ENCODE measurements at regions not wholly inside any gene's neighbourhood (a gene's known extent, or its start where the extent isn't known, plus 50 kb on each side); places are given as distances from the start of the nearest gene placed in this dataset.

DNA sequence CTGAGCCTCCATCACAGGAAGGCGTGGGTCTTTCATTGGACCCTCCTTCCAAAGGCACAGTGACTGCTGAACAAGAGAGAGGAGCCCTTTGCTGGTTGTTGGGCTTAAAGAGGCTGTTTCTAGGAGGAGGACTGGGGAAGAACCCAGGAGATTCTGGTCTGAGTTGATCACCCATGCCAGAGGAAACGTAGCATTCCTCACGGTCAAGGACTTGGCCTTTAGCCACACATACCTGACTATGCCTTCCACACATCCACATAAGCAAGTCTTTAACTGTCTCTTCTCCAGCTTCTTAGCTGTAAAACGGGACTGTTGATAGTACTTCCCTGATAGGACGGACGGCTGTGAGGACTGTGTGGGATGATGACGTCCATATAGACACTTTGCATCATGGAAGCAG, 149.8 kb upstream of the IRX3 start:
- ATAC-seq (no peak), DNase-seq (ENCODE audit: low spot score) (no peak)
- H3K36me3 Mint-ChIP-seq: no peaks in the 10 kb centered on the region
- H3K9me3 Mint-ChIP-seq: peaks cover 3% of the 10 kb centered on the region
- peaks cover 13 to 37% of the 10 kb centered on the region in 2 donors for H3K27me3 Mint-ChIP-seq
- no peak overlapping the region for H3K27ac Mint-ChIP-seq
- H3K4me1 Mint-ChIP-seq (ENCODE audit: low read depth in 2 of 2): no peaks in the 10 kb centered on the region
- H3K4me3 Mint-ChIP-seq: no peak overlapping the region

DNA sequence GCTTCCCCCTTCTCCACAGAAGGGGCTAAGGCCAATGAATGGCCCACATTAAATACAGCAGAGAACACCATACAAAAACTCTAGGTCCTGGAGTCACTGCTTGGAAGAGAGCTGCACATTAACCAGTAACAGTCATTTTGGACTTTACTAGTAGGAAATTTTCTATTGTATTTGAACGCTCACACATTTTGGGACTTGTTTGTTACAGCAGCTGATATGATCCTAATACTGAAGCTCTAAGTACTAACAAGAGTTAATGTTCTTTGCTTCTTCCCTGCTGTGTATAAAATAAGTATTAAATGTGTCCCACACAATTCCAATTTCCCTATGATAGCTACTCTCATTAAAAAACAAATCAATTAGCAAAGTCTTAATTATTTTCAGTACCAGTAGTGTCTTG, 148.3 kb upstream of the IRX3 start:
- DNase-seq (ENCODE audit: low spot score) (no peak), ATAC-seq (no peak)
- no peaks in the 10 kb centered on the region for H3K4me1 Mint-ChIP-seq (ENCODE audit: low read depth in 2 of 2)
- H3K27me3 Mint-ChIP-seq: peaks cover 25 to 52% of the 10 kb centered on the region in 2 donors
- no peak overlapping the region for H3K27ac Mint-ChIP-seq
- H3K4me3 Mint-ChIP-seq: no peak overlapping the region
- no peaks in the 10 kb centered on the region for H3K36me3 Mint-ChIP-seq
- peaks cover 7% of the 10 kb centered on the region for H3K9me3 Mint-ChIP-seq

GRCh38 chr16:54432897-54433229, 146.3 kb upstream of the IRX3 start:
- ATAC-seq (no peak), DNase-seq (ENCODE audit: low spot score) (no peak)
- H3K4me3 Mint-ChIP-seq: no peak overlapping the region
- peaks cover 26 to 50% of the 10 kb centered on the region in 2 donors for H3K27me3 Mint-ChIP-seq
- H3K4me1 Mint-ChIP-seq (ENCODE audit: low read depth in 2 of 2): no peaks in the 10 kb centered on the region
- H3K36me3 Mint-ChIP-seq: no peaks in the 10 kb centered on the region
- H3K9me3 Mint-ChIP-seq: peaks cover 9% of the 10 kb centered on the region
- no peak overlapping the region for H3K27ac Mint-ChIP-seq

DNA sequence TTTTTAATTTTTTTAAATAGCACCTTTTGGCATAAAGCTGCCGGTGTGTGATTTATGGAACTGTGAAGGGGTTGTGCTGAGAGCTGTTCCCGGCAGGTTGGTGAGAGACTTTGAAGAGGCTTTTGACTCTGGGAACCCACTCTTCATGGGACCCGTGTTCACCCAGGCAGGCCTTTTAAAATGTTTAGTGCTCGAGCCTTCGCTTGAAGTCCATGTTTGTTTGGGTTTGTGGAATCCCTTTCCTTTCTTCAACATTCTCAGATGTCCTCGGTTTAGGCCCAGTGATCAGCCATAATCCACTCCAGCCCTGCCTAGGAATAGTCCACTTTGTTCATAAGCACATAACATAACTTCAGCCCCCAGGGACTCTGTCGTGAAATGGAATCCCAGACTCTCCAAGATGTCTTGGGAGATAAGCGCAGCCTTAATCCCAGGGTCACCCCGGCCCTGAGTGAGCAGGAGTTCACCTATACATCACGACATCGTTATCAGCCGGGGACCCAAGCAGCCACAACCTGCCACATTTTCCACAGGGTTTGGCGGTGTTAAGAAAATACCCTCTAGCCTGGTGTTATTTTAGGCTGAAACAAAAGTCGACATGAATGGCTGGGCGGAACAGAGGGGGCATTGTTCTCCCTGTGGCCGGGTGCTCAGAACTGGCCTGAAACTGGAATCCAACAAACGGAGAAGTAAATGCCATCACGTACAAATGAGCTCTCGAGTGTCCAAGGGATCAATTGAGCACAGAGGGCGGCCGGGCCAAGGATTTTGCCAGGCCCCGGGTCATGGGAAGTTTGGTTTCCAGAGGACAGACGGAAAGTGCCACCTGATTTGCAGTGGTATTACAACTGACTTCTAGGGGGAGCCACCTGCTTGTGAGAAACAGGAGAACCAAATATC, 145.7 kb upstream of the IRX3 start:
- H3K4me1 Mint-ChIP-seq (ENCODE audit: low read depth in 2 of 2): no peaks in the 10 kb centered on the region
- peaks cover 26 to 51% of the 10 kb centered on the region in 2 donors for H3K27me3 Mint-ChIP-seq
- H3K9me3 Mint-ChIP-seq: peaks cover 9% of the 10 kb centered on the region
- no peaks in the 10 kb centered on the region for H3K36me3 Mint-ChIP-seq
- H3K27ac Mint-ChIP-seq: no peak overlapping the region
- ATAC-seq: no peak
- DNase-seq (ENCODE audit: low spot score): no peak
- H3K4me3 Mint-ChIP-seq: no peak overlapping the region

GRCh38 chr16:54431041-54431996, 144.7 kb upstream of the IRX3 start:
- no peak overlapping the region for H3K27ac Mint-ChIP-seq
- H3K4me3 Mint-ChIP-seq: no peak overlapping the region
- no peaks in the 10 kb centered on the region for H3K4me1 Mint-ChIP-seq (ENCODE audit: low read depth in 2 of 2)
- DNase-seq (ENCODE audit: low spot score) (no peak), ATAC-seq (no peak)
- H3K27me3 Mint-ChIP-seq: peaks cover 26 to 57% of the 10 kb centered on the region in 2 donors
- peaks cover 9% of the 10 kb centered on the region for H3K9me3 Mint-ChIP-seq
- no peaks in the 10 kb centered on the region for H3K36me3 Mint-ChIP-seq

DNA sequence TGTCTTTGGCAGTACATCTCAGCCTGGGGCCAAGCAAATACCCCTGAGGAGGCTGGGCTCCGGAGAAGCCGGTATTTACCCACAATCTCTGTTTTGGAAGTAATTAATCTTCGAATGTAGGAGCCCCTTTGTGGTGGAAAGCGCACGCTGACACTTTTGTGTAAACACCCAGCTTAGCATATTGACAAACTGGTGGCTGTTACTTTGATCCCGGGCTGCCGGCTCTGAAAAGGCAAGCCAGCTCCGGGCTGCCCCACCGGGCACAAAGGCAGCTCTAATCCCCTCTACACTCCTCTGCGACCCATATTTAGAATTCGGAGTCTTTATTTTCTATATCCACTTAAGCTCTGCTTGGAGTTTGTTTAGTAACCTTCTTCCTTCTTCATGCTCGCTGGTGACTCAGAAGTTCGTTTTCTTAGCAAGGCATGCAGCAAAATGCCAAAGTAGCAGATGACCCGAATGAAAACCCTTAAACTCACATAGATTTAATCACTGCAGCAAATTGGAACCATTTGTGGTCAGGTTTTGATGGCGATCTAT, 144.0 kb upstream of the IRX3 start:
- Mint-ChIP-seq H3K9me3 (peaks cover 9% of the 10 kb centered on the region), H3K27me3 (peaks cover 31 to 64% of the 10 kb centered on the region in 2 donors), H3K27ac (no peak overlapping the region), H3K4me3 (no peak overlapping the region), H3K36me3 (no peaks in the 10 kb centered on the region), H3K4me1 (ENCODE audit: low read depth in 2 of 2) (no peaks in the 10 kb centered on the region)
- DNase-seq (ENCODE audit: low spot score) (no peak), ATAC-seq (no peak)

DNA sequence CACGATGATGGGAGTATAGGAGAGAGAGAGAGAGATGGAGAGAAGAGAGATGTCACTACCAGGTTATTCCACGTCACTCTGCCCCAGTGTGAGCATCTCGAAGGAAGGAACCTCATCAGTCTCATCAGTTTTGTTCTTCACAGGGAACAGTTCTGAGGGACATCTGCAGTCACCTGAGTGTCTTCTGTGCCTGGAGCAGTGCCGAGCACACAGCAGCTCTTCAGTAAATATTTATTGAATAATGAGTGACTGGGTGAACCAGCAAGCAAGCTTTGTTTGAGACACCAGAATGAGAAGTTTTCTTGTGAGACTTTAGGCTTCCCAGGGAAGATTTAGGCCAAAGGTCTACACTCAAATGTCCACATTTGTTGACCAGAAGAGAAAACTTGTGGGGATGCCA, 142.4 kb upstream of the IRX3 start:
- ATAC-seq (no peak), DNase-seq (ENCODE audit: low spot score) (no peak)
- H3K9me3 Mint-ChIP-seq: peaks cover 9% of the 10 kb centered on the region
- no peaks in the 10 kb centered on the region for H3K36me3 Mint-ChIP-seq
- no peak overlapping the region for H3K27ac Mint-ChIP-seq
- H3K4me1 Mint-ChIP-seq (ENCODE audit: low read depth in 2 of 2): no peaks in the 10 kb centered on the region
- H3K27me3 Mint-ChIP-seq: peaks cover 26 to 61% of the 10 kb centered on the region in 2 donors
- no peak overlapping the region for H3K4me3 Mint-ChIP-seq

GRCh38 chr16:54426553-54426849, 139.9 kb upstream of the IRX3 start:
- H3K27me3 Mint-ChIP-seq: peaks cover 24 to 57% of the 10 kb centered on the region in 2 donors
- no peaks in the 10 kb centered on the region for H3K36me3 Mint-ChIP-seq
- DNase-seq (ENCODE audit: low spot score) (no peak), ATAC-seq (no peak)
- no peaks in the 10 kb centered on the region for H3K4me1 Mint-ChIP-seq (ENCODE audit: low read depth in 2 of 2)
- H3K9me3 Mint-ChIP-seq: peaks cover 9% of the 10 kb centered on the region
- no peak overlapping the region for H3K4me3 Mint-ChIP-seq
- H3K27ac Mint-ChIP-seq: no peak overlapping the region

- peaks cover 9% of the 10 kb centered on the region for H3K9me3 Mint-ChIP-seq
- peak in 1 of 2 donors; percentile 69 for ATAC-seq
- DNase-seq (ENCODE audit: low spot score): no peak
- no peak overlapping the region for H3K27ac Mint-ChIP-seq
- no peak overlapping the region for H3K4me3 Mint-ChIP-seq
- no peaks in the 10 kb centered on the region for H3K4me1 Mint-ChIP-seq (ENCODE audit: low read depth in 2 of 2)
- H3K36me3 Mint-ChIP-seq: no peaks in the 10 kb centered on the region
- H3K27me3 Mint-ChIP-seq: peaks cover 18 to 52% of the 10 kb centered on the region in 2 donors
These were observed 139.3 kb upstream of the IRX3 start for GRCh38 chr16:54425681-54426552.

DNA sequence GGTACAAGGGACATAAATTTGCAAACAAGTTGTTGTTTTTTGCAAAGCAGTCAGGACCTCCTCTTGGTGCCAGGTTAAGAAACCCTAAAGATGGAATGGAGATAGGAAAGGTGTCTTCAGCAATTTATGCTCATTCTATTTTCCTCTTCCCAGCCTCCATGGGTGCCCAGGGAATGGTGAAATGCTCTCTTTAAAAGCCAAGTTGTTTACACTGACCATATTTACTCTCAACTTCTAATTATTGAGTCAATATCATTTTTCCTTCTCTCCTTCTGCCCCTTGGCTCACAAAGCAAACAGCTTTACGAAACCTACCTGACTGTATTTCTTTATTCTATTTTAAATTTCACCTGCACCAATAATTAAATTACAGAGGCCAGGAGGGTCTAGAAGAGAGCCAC, 138.5 kb upstream of the IRX3 start:
- Mint-ChIP-seq H3K36me3 (no peaks in the 10 kb centered on the region), H3K4me3 (no peak overlapping the region), H3K9me3 (peaks cover 7% of the 10 kb centered on the region), H3K4me1 (ENCODE audit: low read depth in 2 of 2) (no peaks in the 10 kb centered on the region), H3K27ac (no peak overlapping the region), H3K27me3 (peaks cover 13 to 43% of the 10 kb centered on the region in 2 donors)
- no peak for DNase-seq (ENCODE audit: low spot score)
- no peak for ATAC-seq

DNA sequence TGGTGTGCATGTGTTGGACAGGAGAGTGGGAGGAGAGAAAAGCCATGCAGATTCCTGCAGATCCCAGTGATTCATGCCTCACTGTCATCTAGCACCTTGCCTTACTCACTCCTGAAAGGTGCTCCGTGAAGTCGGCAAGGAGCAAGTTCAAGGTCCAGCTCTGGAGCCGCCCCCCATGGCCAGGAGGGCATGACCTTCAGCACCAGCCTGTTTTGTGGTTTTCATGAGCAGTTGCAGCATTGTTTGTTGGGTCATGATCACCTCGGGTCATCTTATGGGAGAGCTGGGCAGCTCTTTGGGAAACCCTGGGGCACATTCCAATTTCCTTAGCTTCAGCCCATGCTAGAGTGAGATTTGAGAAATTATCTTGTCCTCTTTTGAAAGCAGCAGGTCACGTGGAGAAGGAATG, 137.5 kb upstream of the IRX3 start:
- H3K9me3 Mint-ChIP-seq: peaks cover 4% of the 10 kb centered on the region
- no peak for ATAC-seq
- H3K27ac Mint-ChIP-seq: no peak overlapping the region
- H3K4me1 Mint-ChIP-seq (ENCODE audit: low read depth in 2 of 2): no peaks in the 10 kb centered on the region
- DNase-seq (ENCODE audit: low spot score): no peak
- no peaks in the 10 kb centered on the region for H3K36me3 Mint-ChIP-seq
- peaks cover 9 to 37% of the 10 kb centered on the region in 2 donors for H3K27me3 Mint-ChIP-seq
- no peak overlapping the region for H3K4me3 Mint-ChIP-seq

DNA sequence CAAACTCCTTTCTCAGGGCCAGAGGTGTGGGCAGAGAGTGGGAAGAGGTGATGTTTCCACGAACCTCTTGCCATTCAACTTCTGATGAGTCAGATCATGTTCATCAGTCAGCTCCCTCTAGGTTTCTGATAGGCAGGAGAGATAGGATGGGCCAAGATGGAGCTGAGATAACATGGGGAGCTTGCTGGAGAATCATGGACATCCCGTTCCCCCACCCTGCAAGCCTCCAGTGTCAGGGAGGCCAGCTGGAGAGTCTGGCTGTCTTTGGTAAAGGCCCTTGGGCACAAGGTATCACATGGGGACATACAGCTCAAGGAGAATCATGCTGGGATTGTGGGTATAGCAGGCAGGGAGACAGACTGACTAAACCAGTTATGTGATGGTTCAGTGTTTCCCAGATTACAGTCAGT, 136.0 kb upstream of the IRX3 start:
- Mint-ChIP-seq H3K4me1 (ENCODE audit: low read depth in 2 of 2) (no peaks in the 10 kb centered on the region), H3K27ac (no peak overlapping the region), H3K4me3 (no peak overlapping the region), H3K36me3 (no peaks in the 10 kb centered on the region), H3K9me3 (no peaks in the 10 kb centered on the region), H3K27me3 (peaks cover 5 to 24% of the 10 kb centered on the region in 2 donors)
- no peak for ATAC-seq
- no peak for DNase-seq (ENCODE audit: low spot score)

- no peaks in the 10 kb centered on the region for H3K36me3 Mint-ChIP-seq
- ATAC-seq: no peak
- no peaks in the 10 kb centered on the region for H3K4me1 Mint-ChIP-seq (ENCODE audit: low read depth in 2 of 2)
- DNase-seq (ENCODE audit: low spot score): no peak
- H3K27ac Mint-ChIP-seq: no peak overlapping the region
- H3K4me3 Mint-ChIP-seq: no peak overlapping the region
- H3K27me3 Mint-ChIP-seq: peaks cover 5 to 21% of the 10 kb centered on the region in 2 donors
- no peaks in the 10 kb centered on the region for H3K9me3 Mint-ChIP-seq
These were observed 135.6 kb upstream of the IRX3 start for GRCh38 chr16:54422159-54422558.

Data from natural killer cell treated with Interleukin-12 subunit alpha and Interleukin-12 subunit beta and Interleukin-15 and Interleukin-18, amount 100 ng/mL, for 72 hours (primary cell).